ENCODE measurements at regions not wholly inside any gene's neighbourhood (a gene's known extent, or its start where the extent isn't known, plus 50 kb on each side); places are given as distances from the start of the nearest gene placed in this dataset.
"Not testable (repeated sequence)": the region's sequence is repeated elsewhere in the genome, so short reads cannot be mapped to it uniquely, and the experiment has no call there.

GRCh38 chr1:185393205-185393604, 76.2 kb upstream of the IVNS1ABP start:
- no peak for DNase-seq

- DNase-seq, result no peak
These were observed 71.8 kb upstream of the IVNS1ABP start for GRCh38 chr1:185388815-185389214.

- no peak for DNase-seq
These were observed 71.3 kb upstream of the IVNS1ABP start for GRCh38 chr1:185388346-185388745.

- no peak for DNase-seq
These were observed 68.9 kb upstream of the IVNS1ABP start for GRCh38 chr1:185385991-185386390.

- not testable (repeated sequence) for DNase-seq
These were observed 66.8 kb upstream of the IVNS1ABP start for GRCh38 chr1:185383805-185384204.

- no peak for DNase-seq
These were observed 60.8 kb upstream of the IVNS1ABP start for GRCh38 chr1:185377831-185378230.

GRCh38 chr1:185376840-185377635, 60.0 kb upstream of the IVNS1ABP start:
- no peak for DNase-seq

GRCh38 chr1:185376288-185376687, 59.2 kb upstream of the IVNS1ABP start:
- DNase-seq, result peak; percentile 22

GRCh38 chr1:185375583-185375982, 58.5 kb upstream of the IVNS1ABP start:
- no peak for DNase-seq

GRCh38 chr1:185373813-185374529, 56.9 kb upstream of the IVNS1ABP start:
- no peak for DNase-seq

GRCh38 chr1:185369786-185370185, 52.7 kb upstream of the IVNS1ABP start:
- no peak for DNase-seq

GRCh38 chr1:185368913-185369491, 52.0 kb upstream of the IVNS1ABP start:
- no peak for DNase-seq

- DNase-seq, result no peak
These were observed 51.3 kb upstream of the IVNS1ABP start for GRCh38 chr1:185368313-185368855.

- DNase-seq, result no peak
These were observed 50.2 kb upstream of the IVNS1ABP start for GRCh38 chr1:185367218-185367617.
